HepG2 (cell line): ENCODE measurements at regions not wholly inside any gene's neighbourhood (a gene's known extent, or its start where the extent isn't known, plus 50 kb on each side); places are given as distances from the start of the nearest gene placed in this dataset.

Experiments used
- CTCF ChIP-seq: sonication (generic); formaldehyde crosslinking; IDR thresholded peaks from 2 replicates; pipeline ENCODE4 v1.5.0; 2020; ENCODE audit warnings: mild to moderate bottlenecking, missing genetic modification reagents, moderate library complexity
- FOXM1 ChIP-seq: sonication (generic); formaldehyde crosslinking; IDR thresholded peaks from 2 replicates; pipeline ENCODE4 v1.5.0; 2020; ENCODE audit warnings: missing genetic modification reagents
- MAFK ChIP-seq, 2 experiments: IDR thresholded peaks in 1 of 2; conservative IDR thresholded peaks in 1 of 2; 2 replicates each; pipeline ENCODE4 v1.6.1; 2011; ENCODE audit warnings: improper control_type of control experiment in 2 of 2, low read length in 2 of 2
- MED8 ChIP-seq: sonication (generic); formaldehyde crosslinking; IDR thresholded peaks from 2 replicates; pipeline ENCODE4 v1.8.1; 2023; ENCODE audit warnings: mild to moderate bottlenecking, missing genetic modification reagents; ENCODE audit not compliant: insufficient replicate concordance
- MXI1 ChIP-seq: IDR thresholded peaks from 3 replicates; pipeline ENCODE4 v1.6.1; 2012; ENCODE audit warnings: low read depth, low read length, inconsistent platforms, borderline replicate concordance
- POLR2A ChIP-seq, 2 experiments: IDR thresholded peaks; 2 replicates each; pipeline ENCODE4 v1.6.1; 2011; ENCODE audit warnings: low read depth in 2 of 2, low read length in 2 of 2, mild to moderate bottlenecking in 1 of 2, moderate library complexity in 1 of 2; ENCODE audit not compliant: insufficient read depth in 1 of 2
- POLR2AphosphoS2 ChIP-seq: IDR thresholded peaks from 2 replicates; pipeline ENCODE4 v1.6.1; 2011; ENCODE audit warnings: low read depth, low read length, improper control_type of control experiment
- POLR2AphosphoS5 ChIP-seq: IDR thresholded peaks from 2 replicates; pipeline ENCODE4 v1.6.1; 2012; ENCODE audit warnings: low read depth, low read length
- ZNF232 ChIP-seq: sonication (generic); formaldehyde crosslinking; IDR thresholded peaks from 2 replicates; pipeline ENCODE4 v1.4.0; 2020; ENCODE audit warnings: missing genetic modification reagents, borderline replicate concordance
- TF ChIP-seq, protein P1 (sequence below): sonication (generic); formaldehyde crosslinking; IDR thresholded peaks from 2 replicates; pipeline ENCODE4 v1.4.0; 2020; ENCODE audit warnings: missing genetic modification reagents
- TF ChIP-seq, protein P2 (sequence below): IDR thresholded peaks from 2 replicates; pipeline ENCODE4 v1.6.1; 2012; ENCODE audit warnings: inconsistent platforms
- TF ChIP-seq, protein P3 (sequence below): sonication (generic); formaldehyde crosslinking; IDR thresholded peaks from 2 replicates; pipeline ENCODE4 v1.5.1; 2020; ENCODE audit warnings: mild to moderate bottlenecking, moderate library complexity, missing genetic modification reagents
- TF ChIP-seq, protein P4 (sequence below): sonication (generic); formaldehyde crosslinking; IDR thresholded peaks from 2 replicates; pipeline ENCODE4 v1.5.1; 2020; ENCODE audit warnings: mild to moderate bottlenecking, missing genetic modification reagents, moderate library complexity

- TF ChIP-seq POLR2A (IDR thresholded peaks at IDR 0.05; ENCODE audit: insufficient read depth in 1 of 2, low read depth in 2 of 2, low read length in 2 of 2) = no peak
- no peak for TF ChIP-seq MXI1
- TF ChIP-seq FOXM1 = no peak
- no peak for TF ChIP-seq MAFK (conservative IDR thresholded peaks at IDR 0.05 in 1 of 2, IDR thresholded peaks at IDR 0.05 in 1 of 2; ENCODE audit: low read length in 2 of 2)
- TF ChIP-seq, protein P1, sequence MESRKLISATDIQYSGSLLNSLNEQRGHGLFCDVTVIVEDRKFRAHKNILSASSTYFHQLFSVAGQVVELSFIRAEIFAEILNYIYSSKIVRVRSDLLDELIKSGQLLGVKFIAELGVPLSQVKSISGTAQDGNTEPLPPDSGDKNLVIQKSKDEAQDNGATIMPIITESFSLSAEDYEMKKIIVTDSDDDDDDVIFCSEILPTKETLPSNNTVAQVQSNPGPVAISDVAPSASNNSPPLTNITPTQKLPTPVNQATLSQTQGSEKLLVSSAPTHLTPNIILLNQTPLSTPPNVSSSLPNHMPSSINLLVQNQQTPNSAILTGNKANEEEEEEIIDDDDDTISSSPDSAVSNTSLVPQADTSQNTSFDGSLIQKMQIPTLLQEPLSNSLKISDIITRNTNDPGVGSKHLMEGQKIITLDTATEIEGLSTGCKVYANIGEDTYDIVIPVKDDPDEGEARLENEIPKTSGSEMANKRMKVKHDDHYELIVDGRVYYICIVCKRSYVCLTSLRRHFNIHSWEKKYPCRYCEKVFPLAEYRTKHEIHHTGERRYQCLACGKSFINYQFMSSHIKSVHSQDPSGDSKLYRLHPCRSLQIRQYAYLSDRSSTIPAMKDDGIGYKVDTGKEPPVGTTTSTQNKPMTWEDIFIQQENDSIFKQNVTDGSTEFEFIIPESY (CRISPR knock-in tag) = no peak
- no peak for TF ChIP-seq POLR2AphosphoS5
- TF ChIP-seq POLR2AphosphoS2 = no peak
- TF ChIP-seq, protein P2, sequence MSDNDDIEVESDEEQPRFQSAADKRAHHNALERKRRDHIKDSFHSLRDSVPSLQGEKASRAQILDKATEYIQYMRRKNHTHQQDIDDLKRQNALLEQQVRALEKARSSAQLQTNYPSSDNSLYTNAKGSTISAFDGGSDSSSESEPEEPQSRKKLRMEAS = no peak
- TF ChIP-seq, protein P3, sequence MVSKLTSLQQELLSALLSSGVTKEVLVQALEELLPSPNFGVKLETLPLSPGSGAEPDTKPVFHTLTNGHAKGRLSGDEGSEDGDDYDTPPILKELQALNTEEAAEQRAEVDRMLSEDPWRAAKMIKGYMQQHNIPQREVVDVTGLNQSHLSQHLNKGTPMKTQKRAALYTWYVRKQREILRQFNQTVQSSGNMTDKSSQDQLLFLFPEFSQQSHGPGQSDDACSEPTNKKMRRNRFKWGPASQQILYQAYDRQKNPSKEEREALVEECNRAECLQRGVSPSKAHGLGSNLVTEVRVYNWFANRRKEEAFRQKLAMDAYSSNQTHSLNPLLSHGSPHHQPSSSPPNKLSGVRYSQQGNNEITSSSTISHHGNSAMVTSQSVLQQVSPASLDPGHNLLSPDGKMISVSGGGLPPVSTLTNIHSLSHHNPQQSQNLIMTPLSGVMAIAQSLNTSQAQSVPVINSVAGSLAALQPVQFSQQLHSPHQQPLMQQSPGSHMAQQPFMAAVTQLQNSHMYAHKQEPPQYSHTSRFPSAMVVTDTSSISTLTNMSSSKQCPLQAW (CRISPR knock-in tag) = no peak
- no peak for TF ChIP-seq MED8
- TF ChIP-seq, protein P4, sequence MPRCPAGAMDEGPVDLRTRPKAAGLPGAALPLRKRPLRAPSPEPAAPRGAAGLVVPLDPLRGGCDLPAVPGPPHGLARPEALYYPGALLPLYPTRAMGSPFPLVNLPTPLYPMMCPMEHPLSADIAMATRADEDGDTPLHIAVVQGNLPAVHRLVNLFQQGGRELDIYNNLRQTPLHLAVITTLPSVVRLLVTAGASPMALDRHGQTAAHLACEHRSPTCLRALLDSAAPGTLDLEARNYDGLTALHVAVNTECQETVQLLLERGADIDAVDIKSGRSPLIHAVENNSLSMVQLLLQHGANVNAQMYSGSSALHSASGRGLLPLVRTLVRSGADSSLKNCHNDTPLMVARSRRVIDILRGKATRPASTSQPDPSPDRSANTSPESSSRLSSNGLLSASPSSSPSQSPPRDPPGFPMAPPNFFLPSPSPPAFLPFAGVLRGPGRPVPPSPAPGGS (CRISPR knock-in tag) = no peak
- no peak for TF ChIP-seq CTCF (CRISPR knock-in tag)
- TF ChIP-seq ZNF232 (CRISPR knock-in tag) = no peak
These were observed 100.0 kb upstream of the KCTD7 start for GRCh38 chr7:66528652-66529051.
